ENCODE measurements at regions not wholly inside any gene's neighbourhood (a gene's known extent, or its start where the extent isn't known, plus 50 kb on each side); places are given as distances from the start of the nearest gene placed in this dataset.
"Not testable (repeated sequence)": the region's sequence is repeated elsewhere in the genome, so short reads cannot be mapped to it uniquely, and the experiment has no call there.

DNA sequence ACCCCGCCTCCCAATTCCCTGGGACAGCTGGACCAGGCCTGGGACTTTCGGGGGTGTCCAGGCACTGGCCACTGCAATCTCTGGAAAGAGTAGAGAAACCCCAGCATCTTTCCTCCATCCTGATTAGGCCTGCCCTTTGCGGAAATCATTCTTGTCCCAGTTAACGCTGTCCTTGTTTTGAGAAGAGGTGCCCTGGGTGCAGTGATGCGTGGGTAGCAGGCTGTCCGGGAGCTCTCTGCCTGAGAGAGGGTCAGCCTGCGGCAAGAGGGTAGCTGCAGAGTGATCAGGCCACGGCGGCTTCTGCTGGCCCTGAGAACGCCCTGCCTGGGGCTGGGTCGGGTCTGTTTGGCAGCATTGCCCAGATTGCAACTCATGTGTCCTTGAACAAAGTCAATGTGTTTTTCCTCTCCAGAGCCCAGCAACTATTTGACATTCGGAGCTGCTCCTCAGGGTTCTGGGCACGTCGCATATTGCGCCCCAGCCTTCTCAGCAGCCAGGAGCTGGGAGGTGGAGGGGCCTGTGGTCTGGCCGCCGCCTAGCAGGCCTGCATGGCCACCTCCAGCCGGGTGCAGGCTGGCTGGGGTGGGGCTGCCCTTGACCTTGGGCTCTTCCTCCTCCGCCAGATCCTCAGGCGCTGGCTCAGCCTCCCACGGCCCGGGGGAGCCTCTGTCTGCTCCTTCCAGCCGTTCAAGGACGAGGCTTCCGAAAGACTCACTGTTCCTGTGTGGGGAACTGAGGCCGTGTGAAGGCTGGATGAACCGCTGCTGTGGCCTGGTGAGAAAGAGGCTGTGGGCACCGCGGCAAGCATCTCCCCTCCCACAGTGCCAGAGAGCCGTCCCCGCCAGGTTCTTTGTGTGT, 150.1 kb upstream of the ZNF469 start:
- peak overlapping the region in 1 of 2 donors; percentile 50 for H3K27ac ChIP-seq
- DNase-seq (ENCODE audit: low spot score): peak; percentile 68
- not testable (repeated sequence) for H3K4me3 ChIP-seq

DNA sequence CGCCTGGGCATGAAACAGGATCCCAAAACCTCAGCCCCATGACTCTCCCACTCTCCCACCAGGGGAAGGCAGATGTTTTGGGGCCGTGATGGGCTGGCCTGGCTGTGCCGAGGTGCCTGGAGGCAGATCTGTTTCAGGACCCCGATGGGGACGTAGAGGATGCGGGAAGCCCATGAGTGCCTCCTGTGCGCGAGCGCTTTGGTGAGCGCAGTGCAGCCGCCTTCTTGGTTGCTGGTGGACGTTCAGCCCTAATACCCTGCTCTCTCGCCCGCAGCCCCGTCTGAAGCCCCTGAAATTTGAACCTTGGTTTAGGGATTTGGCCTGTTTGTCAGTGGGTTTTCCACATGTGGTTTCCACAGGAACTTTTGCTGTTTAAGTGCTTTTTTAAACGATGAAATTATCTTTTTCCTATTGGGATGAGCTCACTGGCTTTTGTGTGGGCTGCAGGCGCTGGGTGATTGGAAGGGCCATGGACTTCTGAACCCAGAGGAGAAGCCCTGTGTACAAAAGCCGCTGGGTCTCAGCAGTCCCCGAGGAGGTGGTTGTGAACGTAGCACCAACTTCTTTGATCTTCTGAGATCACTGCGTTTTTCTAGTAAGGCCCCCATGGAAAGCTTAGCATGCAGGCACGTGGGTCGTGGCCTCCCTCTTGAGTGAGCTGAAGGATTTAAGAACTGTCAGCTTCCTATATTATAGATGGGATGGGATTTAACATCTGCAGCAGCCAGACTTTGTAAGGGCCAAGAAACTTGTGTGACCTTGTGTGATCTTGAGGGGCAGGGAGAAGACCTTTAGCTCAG, 148.9 kb upstream of the ZNF469 start:
- H3K27ac ChIP-seq: peak overlapping the region; percentile 74 to 95
- peak; percentile 61 for DNase-seq (ENCODE audit: low spot score)
- peak overlapping the region; percentile 62 for H3K4me3 ChIP-seq

DNA sequence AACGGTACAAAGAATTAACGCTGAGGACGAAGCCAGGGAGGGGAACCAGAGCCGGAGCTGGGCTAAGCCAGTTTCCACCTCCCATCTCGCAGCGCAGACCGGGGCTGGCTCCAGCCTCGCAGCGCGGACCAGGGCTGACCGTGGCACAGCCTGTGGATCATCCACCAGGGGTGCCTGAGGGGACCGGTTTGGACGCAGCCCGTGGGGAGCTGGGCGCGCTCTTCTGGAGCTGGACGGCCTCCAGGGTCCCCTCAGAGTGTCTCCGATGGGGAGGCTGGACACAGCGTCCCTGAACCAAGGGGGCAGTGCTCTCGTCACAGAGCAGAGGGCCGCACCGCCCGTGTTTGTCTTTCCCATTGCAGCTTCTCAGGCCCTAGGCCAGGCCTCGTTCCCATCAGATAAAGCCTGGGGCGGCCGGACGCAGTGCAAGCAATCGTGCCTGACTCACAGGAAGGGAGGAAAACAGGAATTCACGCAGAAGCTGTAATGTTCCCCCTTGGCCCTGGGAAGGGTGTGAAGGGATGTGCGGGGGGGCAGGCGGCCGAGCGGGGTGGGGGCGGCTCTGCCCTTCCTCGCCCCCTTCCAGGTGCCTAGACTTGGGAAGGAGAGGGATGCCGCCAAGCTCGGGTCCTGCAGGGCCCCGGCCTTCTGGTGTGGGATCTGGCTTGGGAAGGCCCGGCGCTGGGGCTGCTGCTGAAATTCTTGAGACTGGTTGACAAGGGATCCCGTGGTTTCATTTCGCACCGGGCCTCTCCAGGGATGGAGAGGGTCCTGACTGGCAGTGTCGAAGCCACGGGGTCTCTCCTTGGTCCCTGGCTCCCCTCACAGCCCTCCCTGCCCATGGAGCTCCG, 148.1 kb upstream of the ZNF469 start:
- H3K4me3 ChIP-seq: peak overlapping the region; percentile 62
- peak; percentile 84 for DNase-seq (ENCODE audit: low spot score)
- peak overlapping the region; percentile 74 to 95 for H3K27ac ChIP-seq

DNA sequence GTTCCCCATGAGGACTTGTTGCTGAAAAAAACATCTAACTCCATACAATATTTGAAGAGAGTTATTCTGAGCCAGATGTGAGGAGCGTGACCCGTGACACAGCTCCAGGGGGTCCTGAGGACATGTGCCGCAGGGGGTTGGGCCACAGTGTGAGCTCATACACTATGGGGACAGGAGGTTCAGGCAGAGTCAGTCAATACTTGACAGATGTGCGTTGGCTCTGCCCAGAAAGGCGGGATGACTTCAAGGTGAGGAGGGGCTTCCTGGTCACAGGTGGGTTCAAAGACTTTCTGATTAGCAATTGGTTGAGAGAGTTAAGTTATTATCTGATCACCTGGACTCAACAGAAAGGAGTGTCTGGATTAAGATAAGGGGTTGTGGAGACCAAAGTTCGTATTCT, 147.1 kb upstream of the ZNF469 start:
- DNase-seq (ENCODE audit: low spot score): peak; percentile 54
- Histone ChIP-seq H3K4me3 (peak overlapping the region; percentile 62), H3K27ac (peak overlapping the region; percentile 65 to 95)

DNA sequence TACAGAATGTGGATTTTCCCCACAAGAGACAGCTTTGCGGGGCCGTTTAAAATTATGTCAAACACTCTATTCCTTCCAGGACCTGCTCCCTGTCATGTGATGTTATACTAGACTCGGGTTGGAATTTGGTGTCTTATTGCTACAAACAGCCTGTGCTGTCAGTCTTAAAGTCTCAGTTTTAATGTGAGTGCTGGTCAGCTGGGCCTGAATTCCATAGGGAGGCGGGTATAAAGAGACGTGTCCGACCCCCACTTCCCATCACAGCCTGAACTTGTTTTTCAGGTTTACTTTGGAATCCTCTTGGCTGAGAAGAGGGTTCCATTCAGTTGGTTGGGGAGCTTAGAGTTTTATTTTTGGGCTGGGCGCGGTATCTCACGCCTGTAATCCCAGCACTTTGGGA, 146.5 kb upstream of the ZNF469 start:
- not testable (repeated sequence) for H3K27ac ChIP-seq; H3K4me3 ChIP-seq; DNase-seq (ENCODE audit: low spot score)

DNA sequence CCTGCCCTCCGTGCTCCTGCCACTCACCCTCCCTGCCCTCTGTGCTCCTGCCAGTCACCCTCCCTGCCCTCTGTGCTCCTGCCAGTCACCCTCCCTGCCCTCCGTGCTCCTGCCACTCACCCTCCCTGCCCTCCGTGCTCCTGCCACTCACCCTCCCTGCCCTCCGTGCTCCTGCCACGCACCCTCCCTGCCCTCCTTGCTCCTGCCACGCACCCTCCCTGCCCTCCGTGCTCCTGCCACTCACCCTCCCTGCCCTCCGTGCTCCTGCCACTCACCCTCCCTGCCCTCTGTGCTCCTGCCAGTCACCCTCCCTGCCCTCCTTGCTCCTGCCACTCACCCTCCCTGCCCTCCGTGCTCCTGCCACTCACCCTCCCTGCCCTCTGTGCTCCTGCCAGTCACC, 145.4 kb upstream of the ZNF469 start:
- DNase-seq (ENCODE audit: low spot score); H3K27ac ChIP-seq; H3K4me3 ChIP-seq: not testable (repeated sequence)

DNA sequence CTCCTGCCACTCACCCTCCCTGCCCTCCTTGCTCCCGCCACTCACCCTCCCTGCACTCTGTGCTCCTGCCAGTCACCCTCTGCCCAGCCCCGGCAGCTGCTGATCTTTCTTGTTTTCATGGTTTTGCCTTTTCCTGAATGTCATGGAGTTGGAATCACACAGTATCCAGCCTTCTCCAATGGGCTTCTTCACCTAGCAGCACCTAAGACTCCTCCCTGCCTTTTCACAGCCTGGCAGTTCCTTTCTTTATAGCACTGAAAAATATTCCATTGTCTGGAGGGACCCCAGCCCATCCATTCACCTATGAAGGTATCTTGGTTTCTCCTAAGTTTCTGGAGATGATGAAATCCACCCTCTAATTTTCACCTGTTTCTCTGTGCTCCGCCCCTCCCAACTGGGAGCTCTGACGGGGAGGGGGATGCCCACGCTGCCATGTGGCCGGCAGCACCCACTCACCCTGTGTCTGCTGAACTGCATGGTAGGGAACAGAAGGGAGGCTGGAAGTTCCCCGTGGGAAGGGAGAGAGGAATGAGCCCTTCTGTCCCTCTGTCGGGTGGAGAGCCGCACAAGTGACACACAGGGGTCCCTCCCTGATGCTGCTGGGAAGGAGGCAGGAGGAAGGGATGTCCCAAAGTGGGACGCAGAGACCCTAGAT, 144.9 kb upstream of the ZNF469 start:
- not testable (repeated sequence) for H3K4me3 ChIP-seq
- peak; percentile 53 for DNase-seq (ENCODE audit: low spot score)
- peak overlapping the region; percentile 57 to 86 for H3K27ac ChIP-seq

DNA sequence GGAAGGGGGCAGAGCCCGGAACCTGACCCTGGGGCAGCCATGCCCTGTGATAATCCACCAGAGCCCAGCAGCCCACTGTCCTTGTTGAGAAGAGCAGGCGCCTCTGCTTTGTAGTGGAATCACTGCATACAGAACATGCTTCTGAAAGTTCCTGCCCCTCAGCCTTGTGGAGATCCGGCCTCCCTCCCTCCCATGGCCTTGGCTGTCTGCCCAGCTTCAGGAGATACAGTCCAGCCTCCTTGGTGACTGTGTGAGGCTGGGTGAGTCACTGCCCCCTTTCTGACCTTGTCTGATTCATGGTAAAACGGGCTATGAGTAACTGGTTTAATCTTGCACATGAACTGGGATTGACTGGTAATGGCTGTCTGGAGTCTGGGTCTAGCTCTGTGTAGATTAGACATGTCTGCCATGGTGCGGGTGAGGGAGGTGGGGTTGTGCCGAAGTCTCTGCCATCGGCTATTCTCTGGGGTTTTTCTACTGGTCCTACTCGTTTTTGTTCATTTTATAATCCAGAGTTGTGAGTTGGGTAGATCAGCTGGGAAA, 144.0 kb upstream of the ZNF469 start:
- DNase-seq (ENCODE audit: low spot score): peak; percentile 96

DNA sequence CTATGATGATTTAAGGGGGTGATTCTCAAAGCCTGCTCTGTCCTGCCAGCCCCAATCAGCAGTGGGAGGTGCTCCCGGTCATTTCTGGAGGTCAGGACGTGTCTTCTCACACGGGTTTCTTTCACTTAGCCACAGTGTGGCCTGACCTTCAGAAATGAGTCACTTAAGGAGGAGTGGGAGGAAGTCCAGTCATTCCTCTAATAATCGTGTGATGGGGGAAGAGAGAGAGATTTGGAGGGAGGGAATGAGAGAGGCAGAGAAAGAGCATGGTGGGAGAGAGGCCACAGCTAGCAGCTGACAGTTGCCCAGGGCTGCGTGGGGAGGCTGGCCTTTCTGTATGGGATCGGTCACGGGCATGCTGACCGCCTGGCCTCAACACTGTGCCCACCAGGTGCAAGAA, 142.6 kb upstream of the ZNF469 start:
- peak; percentile 64 for DNase-seq (ENCODE audit: low spot score)
- H3K27ac ChIP-seq: peak overlapping the region in 1 of 2 donors; percentile 32

More for the DNA sequence above, 144.0 kb upstream of the ZNF469 start:
- H3K27ac ChIP-seq: peak overlapping the region; percentile 57 to 86
- H3K4me3 ChIP-seq: not testable (repeated sequence)

DNA sequence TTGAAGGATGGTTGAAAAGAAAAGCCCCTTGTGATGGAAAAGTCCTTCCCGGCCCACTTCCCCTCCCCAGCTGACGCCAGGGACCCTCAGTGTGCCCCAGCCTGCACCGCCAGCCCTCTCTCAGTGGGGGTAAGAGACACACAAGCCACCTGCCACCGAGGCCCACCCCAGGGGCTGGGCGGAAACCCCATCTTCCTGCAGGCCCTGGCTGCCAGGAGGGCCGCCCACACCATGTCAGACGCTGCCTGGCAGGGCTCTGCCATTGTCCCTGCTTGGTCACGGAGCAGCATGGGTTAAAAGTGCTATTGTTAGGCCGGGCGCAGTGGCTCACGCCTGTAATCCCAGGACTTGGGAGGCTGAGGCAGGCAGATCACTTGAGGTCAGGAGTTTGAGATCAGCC, 142.0 kb upstream of the ZNF469 start:
- H3K27ac ChIP-seq, H3K4me3 ChIP-seq: not testable (repeated sequence)
- peak; percentile 65 for DNase-seq (ENCODE audit: low spot score)

More for the DNA sequence above, 142.6 kb upstream of the ZNF469 start:
- not testable (repeated sequence) for H3K4me3 ChIP-seq

DNA sequence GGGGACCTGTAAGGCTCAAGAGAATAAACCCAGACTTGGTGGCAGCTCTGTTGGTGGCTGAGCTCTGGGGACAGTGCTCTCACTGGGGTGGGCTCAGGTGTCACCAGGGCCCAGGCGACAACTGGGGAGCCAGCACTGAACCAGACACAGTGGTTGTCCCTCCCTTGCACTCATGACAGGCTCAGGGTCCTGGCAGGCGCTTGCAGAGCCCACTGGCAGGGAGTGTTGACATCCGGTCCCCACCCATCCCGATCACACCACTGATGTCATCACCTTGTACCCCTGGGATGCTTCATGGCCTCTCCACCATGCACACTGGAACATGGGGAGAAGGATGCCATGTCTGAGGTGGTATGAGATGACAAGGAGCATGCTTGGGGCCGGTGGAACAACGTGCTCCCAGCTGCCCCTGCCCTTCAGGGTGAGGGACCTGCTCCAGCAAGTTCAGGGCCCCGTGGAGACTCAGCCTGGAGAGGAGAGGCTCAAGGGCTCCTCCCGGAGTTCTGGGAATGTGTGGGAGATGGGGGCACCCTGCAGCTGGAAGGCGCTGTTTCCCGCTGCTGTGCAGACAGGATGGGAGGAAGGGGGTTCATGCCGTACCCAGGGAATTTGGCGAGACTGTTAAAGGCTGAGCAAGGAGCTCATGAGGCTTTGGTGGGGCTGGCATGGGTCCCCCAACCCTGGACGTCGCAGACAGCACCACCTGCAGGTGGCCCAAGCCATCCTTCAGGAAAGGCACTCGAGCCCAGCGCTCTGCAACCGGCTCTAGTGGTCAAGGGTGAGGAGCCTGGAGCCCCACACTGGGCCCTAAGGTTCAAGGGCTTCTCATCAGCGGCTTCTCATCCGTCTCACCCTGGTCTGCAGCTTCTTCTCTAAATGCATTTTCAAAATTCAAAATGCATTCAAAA, 141.1 kb upstream of the ZNF469 start:
- peak; percentile 73 for DNase-seq (ENCODE audit: low spot score)
- H3K27ac ChIP-seq: peak overlapping the region in 1 of 2 donors; percentile 48
- not testable (repeated sequence) for H3K4me3 ChIP-seq

DNA sequence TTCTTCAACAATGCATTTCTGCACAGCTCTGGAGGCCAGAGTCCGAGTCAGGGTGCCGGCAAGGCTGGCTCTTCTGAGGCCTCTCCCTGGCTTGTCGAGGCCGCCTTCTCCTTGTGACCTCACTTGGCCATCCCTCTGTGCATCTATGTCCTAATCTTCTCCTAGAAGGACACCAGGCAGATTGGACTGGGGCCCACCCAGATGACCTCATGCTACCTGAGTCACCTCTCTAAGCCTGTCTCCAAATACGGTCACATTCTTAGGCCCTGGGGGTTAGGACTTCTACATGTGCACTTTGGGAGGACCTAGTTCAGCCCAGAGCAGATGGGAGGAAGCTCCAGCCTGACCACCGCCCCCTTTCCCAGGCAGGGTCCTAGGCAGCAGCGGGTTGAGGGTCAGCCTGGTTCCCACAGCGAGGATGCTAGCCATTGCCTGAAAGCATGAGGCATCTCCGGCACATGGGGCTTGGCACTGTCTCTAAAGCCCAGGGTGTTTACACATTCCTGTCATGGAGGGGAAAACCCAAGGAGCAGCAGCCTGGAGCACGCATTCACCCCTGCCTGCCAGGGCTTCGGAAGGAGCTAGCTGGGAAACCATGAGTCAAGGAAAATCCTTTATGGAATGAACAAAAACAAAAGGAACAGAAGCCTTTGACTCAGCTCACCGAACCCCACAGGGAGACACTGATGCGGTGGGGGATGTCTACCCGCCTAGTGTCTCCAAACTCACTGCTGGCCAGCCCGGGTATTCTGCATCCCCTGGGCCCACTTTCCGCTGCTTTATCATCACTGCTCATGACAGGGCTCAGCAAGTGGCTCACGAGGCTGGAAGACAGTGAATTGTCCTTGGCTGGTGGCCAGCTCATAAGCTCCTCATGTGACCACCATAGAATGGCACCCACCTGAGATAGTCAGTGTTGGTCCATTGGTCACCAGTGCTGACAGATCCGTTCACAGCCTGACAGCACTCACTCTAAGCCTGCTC, 140.2 kb upstream of the ZNF469 start:
- H3K4me3 ChIP-seq: not testable (repeated sequence)
- H3K27ac ChIP-seq: peak overlapping the region; percentile 50 to 86
- DNase-seq (ENCODE audit: low spot score): peak; percentile 79

DNA sequence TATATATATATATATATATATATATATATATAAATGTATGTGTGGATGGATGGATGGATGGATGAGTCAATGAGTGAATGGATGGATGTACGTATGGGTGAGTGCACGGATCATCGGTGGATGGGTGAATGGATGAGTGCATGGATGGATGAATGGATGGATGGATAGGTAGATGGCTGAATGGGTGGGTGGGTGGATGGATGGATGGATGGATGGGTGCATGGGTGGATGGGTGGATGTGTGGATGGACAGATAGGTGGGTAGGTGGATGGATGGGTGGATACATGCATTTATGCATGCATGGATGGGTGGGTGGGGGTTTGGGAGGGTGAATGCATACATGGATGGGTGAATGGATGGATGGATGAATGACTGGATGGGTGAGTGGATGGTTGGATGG, 138.8 kb upstream of the ZNF469 start:
- DNase-seq (ENCODE audit: low spot score): peak; percentile 50
- H3K4me3 ChIP-seq: not testable (repeated sequence)

DNA sequence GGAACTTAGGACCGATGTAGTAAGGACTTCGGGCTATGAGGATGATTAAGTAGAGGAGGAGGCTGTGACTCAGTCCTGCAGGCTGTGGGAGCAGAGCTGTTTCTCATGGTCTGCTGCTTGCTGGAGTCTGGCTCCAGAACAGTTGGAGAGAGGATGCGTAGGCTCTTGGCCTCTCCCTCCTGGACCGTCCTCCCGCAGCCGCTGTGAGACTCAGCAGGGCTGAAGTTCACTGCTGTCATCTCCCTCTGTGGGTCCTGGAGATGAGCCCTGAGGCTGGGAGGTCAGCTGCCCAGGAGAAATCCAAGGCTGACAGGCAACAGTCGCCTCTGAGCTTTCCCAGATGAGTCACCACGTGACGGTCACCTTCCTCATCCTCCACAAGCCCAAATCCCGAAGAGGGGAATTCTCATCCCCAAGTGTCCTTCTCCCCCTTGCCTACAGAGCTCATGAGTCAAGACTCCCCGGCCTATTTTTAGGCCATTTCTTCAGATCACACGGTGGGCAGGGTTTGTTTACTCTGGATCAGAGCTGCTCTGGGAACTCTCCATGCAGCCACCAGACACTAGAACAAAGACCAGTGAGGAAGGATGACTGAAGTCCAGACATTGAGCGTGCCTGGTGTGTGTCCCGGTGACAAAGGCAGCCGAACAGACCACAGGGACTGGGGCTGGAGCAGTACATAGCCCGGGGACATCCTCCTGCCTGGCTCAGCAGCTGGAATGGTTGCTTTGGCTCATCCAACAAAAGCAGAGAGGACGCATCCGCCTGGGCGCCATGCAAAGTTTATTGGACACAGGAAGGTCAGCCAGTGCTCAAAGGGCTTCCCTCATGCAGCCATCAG, 137.3 kb upstream of the ZNF469 start:
- peak overlapping the region; percentile 1 for H3K4me3 ChIP-seq
- peak; percentile 91 for DNase-seq (ENCODE audit: low spot score)
- peak overlapping the region; percentile 70 to 84 for H3K27ac ChIP-seq

More for the DNA sequence above, 138.8 kb upstream of the ZNF469 start:
- peak overlapping the region in 1 of 2 donors; percentile 84 for H3K27ac ChIP-seq

DNA sequence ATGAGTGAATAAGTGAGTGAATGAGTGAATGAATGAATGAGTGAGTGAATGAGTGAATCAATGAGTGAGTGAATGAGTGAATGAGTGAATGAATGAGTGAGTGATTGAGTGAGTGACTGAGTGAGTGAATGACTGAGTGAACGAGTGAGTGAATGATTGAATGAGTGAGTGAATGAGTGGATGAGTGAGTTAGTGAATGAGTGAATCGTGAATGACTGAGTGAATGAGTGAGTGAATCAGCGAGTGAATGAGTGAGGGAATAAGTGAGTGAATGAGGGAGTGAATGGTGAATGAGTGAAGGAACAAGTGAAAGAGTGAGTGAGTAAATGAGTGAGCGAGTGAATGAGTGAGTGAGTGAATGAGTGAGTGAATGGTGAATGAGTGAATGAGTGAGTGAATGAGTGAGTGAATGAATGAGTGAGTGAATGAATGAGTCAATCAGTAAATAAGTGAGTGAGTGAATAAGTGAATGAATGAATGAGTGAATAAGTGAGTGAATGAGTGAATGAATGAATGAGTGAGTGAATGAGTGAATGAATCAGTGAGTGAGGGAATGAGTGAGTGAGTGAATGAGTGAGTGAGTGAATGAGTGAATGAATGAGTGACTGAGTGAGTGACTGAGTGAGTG, 135.7 kb upstream of the ZNF469 start:
- DNase-seq (ENCODE audit: low spot score); H3K4me3 ChIP-seq: not testable (repeated sequence)
- peak overlapping the region in 1 of 2 donors; percentile 1 for H3K27ac ChIP-seq

All from coronary artery (tissue), 2 donors.